Fibroblast of mammary gland (primary cell): ENCODE measurements at regions not wholly inside any gene's neighbourhood (a gene's known extent, or its start where the extent isn't known, plus 50 kb on each side); places are given as distances from the start of the nearest gene placed in this dataset.

Source experiments
- DNase-seq: peaks from one replicate; pipeline ENCODE4 v3.0.0-alpha.2; 2010; ENCODE audit warnings: low read depth
- H3K4me3 ChIP-seq: 2 replicates; pipeline ENCODE4 v1.5.1; 2011; ENCODE audit warnings: low read depth, mild to moderate bottlenecking, low read length, moderate library complexity; ENCODE audit not compliant: control insufficient read depth
- CTCF ChIP-seq: conservative IDR thresholded peaks from 2 replicates; pipeline ENCODE4 v1.5.1; 2011; ENCODE audit warnings: low read depth, low read length, inconsistent platforms; ENCODE audit not compliant: control insufficient read depth, insufficient read depth

GRCh38 chr1:112271270-112271669, 124.7 kb upstream of the CTTNBP2NL start:
- no peak overlapping the region for H3K4me3 ChIP-seq
- no peak for DNase-seq
- TF ChIP-seq CTCF: no peak

- no peak overlapping the region for H3K4me3 ChIP-seq
Measured at GRCh38 chr1:112272101-112272772, 123.8 kb upstream of the CTTNBP2NL start.

GRCh38 chr1:112284796-112285195, 111.2 kb upstream of the CTTNBP2NL start:
- no peak for DNase-seq
- no peak overlapping the region for H3K4me3 ChIP-seq
- no peak for TF ChIP-seq CTCF

More at GRCh38 chr1:112272101-112272772, 123.8 kb upstream of the CTTNBP2NL start:
- DNase-seq: no peak
- no peak for TF ChIP-seq CTCF

- TF ChIP-seq CTCF: no peak
- H3K4me3 ChIP-seq: no peak overlapping the region
- DNase-seq: no peak
Measured at GRCh38 chr1:112285316-112285715, 110.7 kb upstream of the CTTNBP2NL start.

- no peak overlapping the region for H3K4me3 ChIP-seq
- no peak for DNase-seq
- TF ChIP-seq CTCF: no peak
Measured at GRCh38 chr1:112285746-112286145, 110.3 kb upstream of the CTTNBP2NL start.

GRCh38 chr1:112296908-112297307, 99.1 kb upstream of the CTTNBP2NL start:
- no peak overlapping the region for H3K4me3 ChIP-seq
- DNase-seq: no peak
- TF ChIP-seq CTCF: no peak

- no peak for TF ChIP-seq CTCF
- peak; percentile 56 for DNase-seq
- no peak overlapping the region for H3K4me3 ChIP-seq
Measured at GRCh38 chr1:112297536-112297935, 98.5 kb upstream of the CTTNBP2NL start.
